ENCODE measurements at regions not wholly inside any gene's neighbourhood (a gene's known extent, or its start where the extent isn't known, plus 50 kb on each side); places are given as distances from the start of the nearest gene placed in this dataset.

- no peak for DNase-seq
These were observed 329.7 kb upstream of the WWC1 start for GRCh38 chr5:167961731-167962130.

GRCh38 chr5:167964529-167964928, 326.9 kb upstream of the WWC1 start:
- DNase-seq = no peak

GRCh38 chr5:167965710-167966109, 325.7 kb upstream of the WWC1 start:
- DNase-seq = no peak

- DNase-seq = no peak
These were observed 324.5 kb upstream of the WWC1 start for GRCh38 chr5:167966979-167967378.

- no peak for DNase-seq
These were observed 323.8 kb upstream of the WWC1 start for GRCh38 chr5:167967494-167968177.

GRCh38 chr5:167968837-167969236, 322.6 kb upstream of the WWC1 start:
- no peak for DNase-seq

GRCh38 chr5:167969998-167970397, 321.4 kb upstream of the WWC1 start:
- no peak for DNase-seq

GRCh38 chr5:167971706-167972105, 319.7 kb upstream of the WWC1 start:
- no peak for DNase-seq

- no peak for DNase-seq
These were observed 318.3 kb upstream of the WWC1 start for GRCh38 chr5:167973126-167973525.

GRCh38 chr5:167984951-167985350, 306.5 kb upstream of the WWC1 start:
- no peak for DNase-seq

- DNase-seq = no peak
These were observed 306.1 kb upstream of the WWC1 start for GRCh38 chr5:167985373-167985772.

GRCh38 chr5:167987490-167988280, 303.8 kb upstream of the WWC1 start:
- DNase-seq = no peak

GRCh38 chr5:167992868-167993267, 298.6 kb upstream of the WWC1 start:
- DNase-seq = no peak

- no peak for DNase-seq
These were observed 297.7 kb upstream of the WWC1 start for GRCh38 chr5:167993771-167994170.

GRCh38 chr5:167995844-167996425, 295.5 kb upstream of the WWC1 start:
- DNase-seq = no peak

- DNase-seq = no peak
These were observed 293.2 kb upstream of the WWC1 start for GRCh38 chr5:167998148-167998767.

- DNase-seq = no peak
These were observed 292.3 kb upstream of the WWC1 start for GRCh38 chr5:167999182-167999581.

GRCh38 chr5:168001318-168001717, 290.1 kb upstream of the WWC1 start:
- DNase-seq = no peak

- DNase-seq = no peak
These were observed 289.3 kb upstream of the WWC1 start for GRCh38 chr5:168002116-168002515.

- DNase-seq = no peak
These were observed 286.4 kb upstream of the WWC1 start for GRCh38 chr5:168005093-168005492.

- no peak for DNase-seq
These were observed 285.5 kb upstream of the WWC1 start for GRCh38 chr5:168005936-168006335.

GRCh38 chr5:168006456-168007130, 284.9 kb upstream of the WWC1 start:
- no peak for DNase-seq

GRCh38 chr5:168007286-168007685, 284.2 kb upstream of the WWC1 start:
- DNase-seq = no peak
